Gastroesophageal sphincter (tissue), 4 donors: ENCODE measurements at regions not wholly inside any gene's neighbourhood (a gene's known extent, or its start where the extent isn't known, plus 50 kb on each side); places are given as distances from the start of the nearest gene placed in this dataset.

ENCODE experiments used
- ATAC-seq: fragments of 150-250 bp; one replicate; pipeline ENCODE4 v1.9.1; 2016; ENCODE audit warnings: mild to moderate bottlenecking, moderate library complexity
- H3K27ac ChIP-seq, 4 donors: fragments of 200-600 bp; sonication (generic) in 3 of 4; 1 replicate in 3 of 4; 2 replicates in 1 of 4; pipeline ENCODE4 v1.5.1; 2016 to 2019
- H3K27me3 ChIP-seq: fragments of 200-600 bp; sonication (generic); one replicate; pipeline ENCODE4 v1.5.1; 2019
- H3K36me3 ChIP-seq, 2 donors: fragments of 200-600 bp; sonication (generic); one replicate each; pipeline ENCODE4 v1.5.1; 2019; ENCODE audit warnings: control low read depth in 1 of 2
- H3K4me1 ChIP-seq, 3 donors: fragments of 200-600 bp; sonication (generic); 1 replicate in 2 of 3; 2 replicates in 1 of 3; pipeline ENCODE4 v1.5.1; 2016 to 2019; ENCODE audit warnings: control low read depth in 2 of 3
- H3K4me3 ChIP-seq, 2 donors: fragments of 200-600 bp; sonication (generic); one replicate each; pipeline ENCODE4 v1.5.1; 2019; ENCODE audit warnings: mild to moderate bottlenecking in 1 of 2, moderate library complexity in 1 of 2
- H3K9me3 ChIP-seq, 3 donors: fragments of 200-600 bp; sonication (generic); one replicate each; pipeline ENCODE4 v1.5.1; 2017 to 2019; ENCODE audit warnings: control low read depth in 2 of 3
- EP300 ChIP-seq: sonication (generic); formaldehyde crosslinking; IDR thresholded peaks from one replicate; pipeline ENCODE4 v1.6.1; 2017; ENCODE audit warnings: antibody characterized with exemption, mild to moderate bottlenecking
- POLR2A ChIP-seq, 2 donors: fragments of 450-650 bp; IDR thresholded peaks; one replicate each; pipeline ENCODE4 v1.6.1; 2017; ENCODE audit warnings: antibody characterized with exemption in 2 of 2, mild to moderate bottlenecking in 2 of 2, moderate library complexity in 1 of 2
- POLR2AphosphoS5 ChIP-seq: sonication (generic); formaldehyde crosslinking; IDR thresholded peaks from one replicate; pipeline ENCODE4 v1.6.1; 2017; ENCODE audit warnings: antibody characterized with exemption
- WGBS, 2 donors: methylation state at CpG; one replicate each; pipeline ENCODE4 v1.1.5; 2018; ENCODE audit warnings: low coverage in 1 of 2; 5-methylcytosine and 5-hydroxymethylcytosine counted together
- TF ChIP-seq, protein P1 (sequence below), 4 experiments: fragments of 200-600 bp in 2 of 4; fragments of 450-650 bp in 2 of 4; sonication (generic) in 1 of 4; IDR thresholded peaks; one replicate each; pipeline ENCODE4 v1.5.1; 2017 to 2019; ENCODE audit warnings: antibody characterized with exemption in 4 of 4, mild to moderate bottlenecking in 2 of 4, moderate library complexity in 2 of 4

DNA sequence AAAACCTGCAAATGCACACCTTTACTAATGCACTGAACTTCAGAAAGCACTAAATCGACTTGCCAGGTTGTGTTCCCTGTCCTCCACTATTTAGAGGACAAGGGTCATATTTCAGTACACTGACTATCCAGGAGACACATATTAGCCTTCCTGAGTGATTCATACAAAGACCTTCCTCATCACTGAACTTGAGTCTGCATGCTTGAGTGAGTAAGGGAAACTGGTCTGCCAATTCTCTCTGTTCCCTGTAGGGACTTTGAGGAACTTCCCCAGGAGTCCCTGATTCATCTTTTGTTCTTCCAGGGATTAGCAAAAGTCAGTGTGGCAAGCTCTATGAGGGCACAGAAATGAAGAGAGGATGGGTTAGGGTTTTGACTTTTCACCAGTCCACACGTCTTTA, 565.9 kb downstream of the PDCD6IP start:
- WGBS, 2 donors, result 58 to 86% methylated on average over 1 to 2 of the region's 2 CpGs
- no peak for ATAC-seq
- H3K36me3 ChIP-seq, result no peaks in the 10 kb centered on the region

DNA sequence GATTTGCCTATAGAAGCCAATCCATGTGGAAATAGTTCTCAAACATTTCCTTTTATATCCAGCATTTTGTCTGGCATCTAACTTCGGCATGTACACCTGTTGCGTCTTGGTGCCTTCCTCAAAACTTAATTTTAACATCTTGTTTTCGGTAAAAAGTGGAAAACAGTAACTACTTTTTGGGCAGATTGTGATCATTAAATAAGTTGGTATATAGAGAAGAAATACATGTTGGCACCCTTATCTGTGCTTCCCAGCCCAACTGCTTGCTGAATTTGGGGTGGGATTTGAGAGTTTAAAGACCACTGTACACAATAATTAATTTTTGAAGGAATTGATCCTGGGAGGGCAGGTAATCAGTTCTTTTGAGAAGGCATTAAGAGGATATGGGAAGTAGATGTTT, 566.8 kb downstream of the PDCD6IP start:
- Histone ChIP-seq H3K27ac (no peak overlapping the region), H3K36me3 (no peaks in the 10 kb centered on the region), H3K9me3 (no peaks in the 10 kb centered on the region), H3K4me3 (no peak overlapping the region), H3K27me3 (no peaks in the 10 kb centered on the region), H3K4me1 (no peaks in the 10 kb centered on the region)
- no peak for TF ChIP-seq POLR2AphosphoS5
- TF ChIP-seq, protein P1, sequence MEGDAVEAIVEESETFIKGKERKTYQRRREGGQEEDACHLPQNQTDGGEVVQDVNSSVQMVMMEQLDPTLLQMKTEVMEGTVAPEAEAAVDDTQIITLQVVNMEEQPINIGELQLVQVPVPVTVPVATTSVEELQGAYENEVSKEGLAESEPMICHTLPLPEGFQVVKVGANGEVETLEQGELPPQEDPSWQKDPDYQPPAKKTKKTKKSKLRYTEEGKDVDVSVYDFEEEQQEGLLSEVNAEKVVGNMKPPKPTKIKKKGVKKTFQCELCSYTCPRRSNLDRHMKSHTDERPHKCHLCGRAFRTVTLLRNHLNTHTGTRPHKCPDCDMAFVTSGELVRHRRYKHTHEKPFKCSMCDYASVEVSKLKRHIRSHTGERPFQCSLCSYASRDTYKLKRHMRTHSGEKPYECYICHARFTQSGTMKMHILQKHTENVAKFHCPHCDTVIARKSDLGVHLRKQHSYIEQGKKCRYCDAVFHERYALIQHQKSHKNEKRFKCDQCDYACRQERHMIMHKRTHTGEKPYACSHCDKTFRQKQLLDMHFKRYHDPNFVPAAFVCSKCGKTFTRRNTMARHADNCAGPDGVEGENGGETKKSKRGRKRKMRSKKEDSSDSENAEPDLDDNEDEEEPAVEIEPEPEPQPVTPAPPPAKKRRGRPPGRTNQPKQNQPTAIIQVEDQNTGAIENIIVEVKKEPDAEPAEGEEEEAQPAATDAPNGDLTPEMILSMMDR (IDR thresholded peaks at IDR 0.05), result no peak
- no peak for TF ChIP-seq EP300
- TF ChIP-seq POLR2A (IDR thresholded peaks at IDR 0.05), result no peak
- 85 to 94% methylated on average over 2 to 3 of the region's 3 CpGs for WGBS, 2 donors
- no peak for ATAC-seq

More for the DNA sequence above, 565.9 kb downstream of the PDCD6IP start:
- Histone ChIP-seq H3K9me3 (no peaks in the 10 kb centered on the region), H3K4me1 (no peaks in the 10 kb centered on the region), H3K27ac (no peak overlapping the region), H3K27me3 (no peaks in the 10 kb centered on the region), H3K4me3 (no peak overlapping the region)
- TF ChIP-seq POLR2AphosphoS5 (no peak), EP300 (no peak), POLR2A (IDR thresholded peaks at IDR 0.05) (no peak)
- TF ChIP-seq, protein P1 (IDR thresholded peaks at IDR 0.05), result no peak

DNA sequence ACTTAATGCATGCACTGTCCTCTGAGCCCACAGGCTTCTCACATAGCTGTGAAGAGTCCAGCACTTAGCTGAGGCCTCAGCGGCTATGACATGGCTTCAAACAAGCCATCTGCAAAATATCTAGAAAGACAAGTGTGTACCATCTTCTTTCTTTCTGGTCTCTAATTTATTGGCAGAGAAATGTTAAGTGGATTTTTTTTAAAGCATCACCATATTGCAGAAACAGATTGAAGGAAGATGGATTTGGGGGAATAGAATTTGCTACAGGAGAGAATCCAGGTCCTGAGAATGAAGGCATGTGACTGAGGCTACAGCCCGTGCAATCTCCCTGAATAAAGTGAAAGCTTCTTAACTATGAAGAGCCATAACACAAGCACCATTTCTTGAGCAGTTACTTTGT, 567.3 kb downstream of the PDCD6IP start:
- TF ChIP-seq, protein P1 (IDR thresholded peaks at IDR 0.05), result no peak
- no peak for TF ChIP-seq POLR2AphosphoS5
- no peak for TF ChIP-seq EP300
- no peak for TF ChIP-seq POLR2A (IDR thresholded peaks at IDR 0.05)
- H3K4me1 ChIP-seq, result no peaks in the 10 kb centered on the region
- H3K4me3 ChIP-seq, result no peak overlapping the region
- H3K36me3 ChIP-seq, result no peaks in the 10 kb centered on the region
- H3K9me3 ChIP-seq, result no peaks in the 10 kb centered on the region
- 57 to 93% methylated on average over 2 of the region's 2 CpGs for WGBS, 2 donors
- H3K27ac ChIP-seq, result no peak overlapping the region
- H3K27me3 ChIP-seq, result no peaks in the 10 kb centered on the region
- no peak for ATAC-seq

DNA sequence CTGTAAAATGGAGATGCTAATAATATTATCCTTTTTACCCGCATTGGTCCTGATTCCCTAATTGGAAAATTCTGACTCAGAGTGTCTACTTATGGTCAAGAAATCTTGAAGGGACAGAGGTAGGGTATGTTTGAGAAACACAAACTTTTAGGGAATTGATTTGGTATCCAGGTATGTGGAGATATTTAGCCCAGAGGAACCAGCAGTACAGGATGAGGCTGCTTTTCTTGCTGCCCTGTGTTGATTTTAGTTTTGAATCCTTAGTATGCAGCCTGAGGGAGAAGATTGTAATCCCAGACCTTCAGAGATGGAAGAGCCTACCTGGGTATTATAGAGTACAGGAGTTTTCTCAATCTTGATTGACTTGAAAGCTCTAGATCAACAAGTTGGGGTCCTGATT, 569.1 kb downstream of the PDCD6IP start:
- H3K36me3 ChIP-seq, result no peaks in the 10 kb centered on the region
- TF ChIP-seq, protein P1 (IDR thresholded peaks at IDR 0.05), result no peak
- TF ChIP-seq EP300, result no peak
- no peak for TF ChIP-seq POLR2A (IDR thresholded peaks at IDR 0.05)
- TF ChIP-seq POLR2AphosphoS5, result no peak
- no peaks in the 10 kb centered on the region for H3K27me3 ChIP-seq
- H3K27ac ChIP-seq, result no peak overlapping the region
- no peaks in the 10 kb centered on the region for H3K4me1 ChIP-seq
- WGBS, 2 donors, result 71 to 100% methylated on average over 1 of the region's 1 CpG
- no peak overlapping the region for H3K4me3 ChIP-seq
- no peak for ATAC-seq
- no peaks in the 10 kb centered on the region for H3K9me3 ChIP-seq

DNA sequence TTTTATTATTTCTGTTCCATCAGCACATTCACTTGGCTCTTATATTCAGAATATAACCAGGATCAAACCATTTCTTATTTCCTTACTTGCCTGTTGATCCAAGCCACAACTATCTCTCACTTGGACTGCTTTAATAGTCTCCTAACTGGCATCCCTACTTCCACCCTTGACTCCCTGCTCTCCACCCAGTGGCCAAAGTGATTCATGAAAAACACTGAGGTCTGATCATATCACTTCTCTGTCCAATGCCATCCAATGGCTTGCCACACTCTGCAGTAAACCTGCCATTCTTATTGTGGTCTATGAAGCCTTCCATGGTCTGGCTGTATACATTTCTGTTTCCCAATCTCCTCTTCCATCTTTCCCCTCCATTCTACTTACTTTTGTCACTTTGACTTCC, 576.1 kb downstream of the PDCD6IP start:
- no peak for ATAC-seq
- no peak for TF ChIP-seq POLR2A (IDR thresholded peaks at IDR 0.05)
- no peak for TF ChIP-seq POLR2AphosphoS5
- no peak for TF ChIP-seq EP300
- TF ChIP-seq, protein P1 (IDR thresholded peaks at IDR 0.05), result no peak
- Histone ChIP-seq H3K4me1 (no peaks in the 10 kb centered on the region), H3K27me3 (no peaks in the 10 kb centered on the region), H3K4me3 (no peak overlapping the region), H3K27ac (no peak overlapping the region), H3K9me3 (no peaks in the 10 kb centered on the region), H3K36me3 (no peaks in the 10 kb centered on the region)
